CD14-positive monocyte (primary cell): ENCODE measurements at regions not wholly inside any gene's neighbourhood (a gene's known extent, or its start where the extent isn't known, plus 50 kb on each side); places are given as distances from the start of the nearest gene placed in this dataset.
A peak's percentile ranks its signal among the peaks of the same experiment; 100 is the strongest.

Source experiments
- DNase-seq, 3 donors: peaks; one replicate each; pipeline ENCODE4 v3.0.0-alpha.2; 2011 to 2022
- H2AFZ ChIP-seq: 2 replicates; pipeline ENCODE4 v1.6.0; 2012; ENCODE audit warnings: mild to moderate bottlenecking, low read depth, low read length, inconsistent platforms; ENCODE audit not compliant: insufficient read depth, poor library complexity, severe bottlenecking
- H3K27ac ChIP-seq, 2 donors: 1 replicate in 1 of 2; 2 replicates in 1 of 2; pipeline ENCODE4 v1.5.1; 2012 to 2013; ENCODE audit warnings: low read length in 2 of 2, control low read depth in 1 of 2, inconsistent platforms in 1 of 2, low read depth in 1 of 2, mild to moderate bottlenecking in 1 of 2
- H3K27me3 ChIP-seq, 2 donors: one replicate each; pipeline versions ENCODE4 v1.6.0 to v1.6.1; 2011 to 2013; ENCODE audit warnings: low read length in 2 of 2; ENCODE audit not compliant: control insufficient read depth in 2 of 2, insufficient read depth in 2 of 2
- H3K36me3 ChIP-seq, 2 donors: replicated peaks in 1 of 2; 1 replicate in 1 of 2; 2 replicates in 1 of 2; pipeline versions ENCODE4 v1.5.1 to v1.6.1; 2012 to 2013; ENCODE audit warnings: low read length in 2 of 2, control low read depth in 1 of 2, inconsistent platforms in 1 of 2, mild to moderate bottlenecking in 1 of 2; ENCODE audit not compliant: insufficient read depth in 2 of 2, control insufficient read depth in 1 of 2
- H3K4me1 ChIP-seq, 2 donors: 1 replicate in 1 of 2; 2 replicates in 1 of 2; pipeline versions ENCODE4 v1.5.1 to v1.6.1; 2012 to 2013; ENCODE audit warnings: low read length in 2 of 2, control low read depth in 1 of 2, inconsistent platforms in 1 of 2, mild to moderate bottlenecking in 1 of 2, moderate library complexity in 1 of 2; ENCODE audit not compliant: insufficient read depth in 2 of 2, control insufficient read depth in 1 of 2
- H3K4me2 ChIP-seq: replicated peaks from 2 replicates; pipeline ENCODE3; 2012; ENCODE audit warnings: low read length, moderate library complexity, mild to moderate bottlenecking; ENCODE audit not compliant: poor library complexity, severe bottlenecking; ENCODE audit errors: extremely low read depth
- H3K4me3 ChIP-seq, 3 experiments: fragments of 200-600 bp in 1 of 3; sonication (generic) in 1 of 3; replicated peaks in 1 of 3; 1 replicate in 2 of 3; 2 replicates in 1 of 3; pipeline ENCODE4 v1.5.1; 2011 to 2013; ENCODE audit warnings: low read length in 3 of 3, mild to moderate bottlenecking in 3 of 3, control low read depth in 2 of 3, low read depth in 2 of 3, inconsistent platforms in 1 of 3, moderate library complexity in 1 of 3
- H3K79me2 ChIP-seq: 2 replicates; pipeline ENCODE4 v1.6.0; 2012; ENCODE audit warnings: mild to moderate bottlenecking, control low read depth, inconsistent platforms, low read length, moderate library complexity; ENCODE audit not compliant: insufficient read depth
- H3K9ac ChIP-seq: 2 replicates; pipeline ENCODE4 v1.6.0; 2017; ENCODE audit warnings: low read length, mild to moderate bottlenecking; ENCODE audit not compliant: insufficient read depth, poor library complexity, severe bottlenecking
- H3K9me3 ChIP-seq, 2 donors: replicated peaks in 1 of 2; 1 replicate in 1 of 2; 2 replicates in 1 of 2; pipeline versions ENCODE4 v1.5.1 to v1.6.1; 2012 to 2013; ENCODE audit warnings: low read length in 2 of 2, control low read depth in 1 of 2; ENCODE audit not compliant: control insufficient read depth in 1 of 2, insufficient read depth in 1 of 2
- H4K20me1 ChIP-seq: 2 replicates; pipeline ENCODE4 v1.6.0; 2012; ENCODE audit warnings: mild to moderate bottlenecking, low read length, control low read depth, moderate library complexity; ENCODE audit not compliant: insufficient read depth
- H3K27ac Mint-ChIP-seq, 7 donors: one replicate each; pipeline ENCODE4 v1.8.0; 2020; ENCODE audit warnings: mild to moderate bottlenecking in 7 of 7, mixed read lengths in 7 of 7, moderate library complexity in 6 of 7, inconsistent platforms in 2 of 7
- H3K27me3 Mint-ChIP-seq, 3 donors: one replicate each; pipeline ENCODE4 v1.8.0; 2021 to 2022; ENCODE audit warnings: low read depth in 3 of 3, mild to moderate bottlenecking in 3 of 3, mixed read lengths in 3 of 3, moderate library complexity in 3 of 3, inconsistent platforms in 1 of 3
- H3K36me3 Mint-ChIP-seq, 2 donors: one replicate each; pipeline ENCODE4 v1.8.0; 2020; ENCODE audit warnings: mixed read lengths in 2 of 2, inconsistent platforms in 1 of 2, mild to moderate bottlenecking in 1 of 2
- H3K4me1 Mint-ChIP-seq: one replicate; pipeline ENCODE4 v1.8.0; 2020; ENCODE audit warnings: mild to moderate bottlenecking, mixed read lengths
- H3K4me3 Mint-ChIP-seq, 2 donors: one replicate each; pipeline ENCODE4 v1.8.0; 2020; ENCODE audit warnings: mild to moderate bottlenecking in 2 of 2, mixed read lengths in 2 of 2, moderate library complexity in 1 of 2
- H3K9me3 Mint-ChIP-seq, 7 donors: one replicate each; pipeline ENCODE4 v1.8.0; 2020 to 2022; ENCODE audit warnings: mixed read lengths in 7 of 7, mild to moderate bottlenecking in 6 of 7, moderate library complexity in 6 of 7, inconsistent platforms in 2 of 7
- WGBS: methylation state at CpG from one replicate; pipeline ENCODE4 v1.1.5; 2013; ENCODE audit warnings: missing lambda C conversion rate; ENCODE audit not compliant: insufficient coverage; 5-methylcytosine and 5-hydroxymethylcytosine counted together
- intact Hi-C, 2 donors: fragments of 100-400 bp; cut with micrococcal nuclease; formaldehyde crosslinking; loops; one replicate each; pipeline versions ENCODE4 v1.15.0 to v1.15.1; 2023
- TF ChIP-seq, protein P1 (sequence below): fragments of 200-600 bp; IDR thresholded peaks from one replicate; pipeline ENCODE4 v1.8.0; 2022; ENCODE audit warnings: antibody characterized with exemption, mild to moderate bottlenecking

DNA sequence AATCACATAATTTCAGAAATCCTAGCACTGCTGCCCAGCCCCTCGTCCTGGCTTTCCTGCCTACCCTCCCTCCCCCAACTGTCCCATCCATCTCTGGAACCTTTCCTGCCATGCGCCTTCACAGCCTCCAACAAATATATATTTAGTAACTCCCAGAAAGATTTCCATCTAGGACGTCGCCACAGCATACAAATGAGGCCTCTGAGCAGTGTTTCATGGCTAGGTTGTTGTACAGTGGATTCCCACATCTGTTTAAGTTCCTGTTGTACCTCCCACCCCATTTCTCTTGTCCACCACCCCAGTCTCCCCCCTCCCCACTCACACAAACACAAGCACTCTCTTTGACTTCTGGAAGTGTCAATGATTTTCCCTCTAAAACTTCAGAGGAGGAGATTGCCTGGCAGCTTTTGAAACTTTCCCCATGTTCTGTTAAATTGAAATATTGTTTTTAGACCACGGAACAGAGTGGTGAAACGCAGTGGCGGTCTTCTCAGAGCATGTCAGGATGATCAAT lies 280.3 kb upstream of the RORA start:
- Mint-ChIP-seq H3K4me1 (no peaks in the 10 kb centered on the region), H3K9me3 (peaks cover 0 to 11% (median 8%) of the 10 kb centered on the region in 7 donors), H3K4me3 (no peak overlapping the region), H3K27me3 (peaks cover 0 to 2% (median 0%) of the 10 kb centered on the region in 3 donors), H3K27ac (peak overlapping the region in 1 of 7 donors; percentile 17), H3K36me3 (no peaks in the 10 kb centered on the region)
- Histone ChIP-seq H4K20me1 (no peaks in the 10 kb centered on the region), H3K27me3 (no peaks in the 10 kb centered on the region), H3K4me3 (no peak overlapping the region), H3K9me3 (no peaks in the 10 kb centered on the region), H3K36me3 (no peaks in the 10 kb centered on the region), H2AFZ (no peak overlapping the region), H3K79me2 (no peaks in the 10 kb centered on the region), H3K27ac (no peak overlapping the region), H3K4me2 (no peak overlapping the region), H3K9ac (no peak overlapping the region), H3K4me1 (no peaks in the 10 kb centered on the region)
- intact Hi-C loops, result no loop called here
- 77% methylated on average over 4 of the region's 7 CpGs for WGBS
- TF ChIP-seq, protein P1, sequence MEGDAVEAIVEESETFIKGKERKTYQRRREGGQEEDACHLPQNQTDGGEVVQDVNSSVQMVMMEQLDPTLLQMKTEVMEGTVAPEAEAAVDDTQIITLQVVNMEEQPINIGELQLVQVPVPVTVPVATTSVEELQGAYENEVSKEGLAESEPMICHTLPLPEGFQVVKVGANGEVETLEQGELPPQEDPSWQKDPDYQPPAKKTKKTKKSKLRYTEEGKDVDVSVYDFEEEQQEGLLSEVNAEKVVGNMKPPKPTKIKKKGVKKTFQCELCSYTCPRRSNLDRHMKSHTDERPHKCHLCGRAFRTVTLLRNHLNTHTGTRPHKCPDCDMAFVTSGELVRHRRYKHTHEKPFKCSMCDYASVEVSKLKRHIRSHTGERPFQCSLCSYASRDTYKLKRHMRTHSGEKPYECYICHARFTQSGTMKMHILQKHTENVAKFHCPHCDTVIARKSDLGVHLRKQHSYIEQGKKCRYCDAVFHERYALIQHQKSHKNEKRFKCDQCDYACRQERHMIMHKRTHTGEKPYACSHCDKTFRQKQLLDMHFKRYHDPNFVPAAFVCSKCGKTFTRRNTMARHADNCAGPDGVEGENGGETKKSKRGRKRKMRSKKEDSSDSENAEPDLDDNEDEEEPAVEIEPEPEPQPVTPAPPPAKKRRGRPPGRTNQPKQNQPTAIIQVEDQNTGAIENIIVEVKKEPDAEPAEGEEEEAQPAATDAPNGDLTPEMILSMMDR, result no peak
- no peak for DNase-seq

DNA sequence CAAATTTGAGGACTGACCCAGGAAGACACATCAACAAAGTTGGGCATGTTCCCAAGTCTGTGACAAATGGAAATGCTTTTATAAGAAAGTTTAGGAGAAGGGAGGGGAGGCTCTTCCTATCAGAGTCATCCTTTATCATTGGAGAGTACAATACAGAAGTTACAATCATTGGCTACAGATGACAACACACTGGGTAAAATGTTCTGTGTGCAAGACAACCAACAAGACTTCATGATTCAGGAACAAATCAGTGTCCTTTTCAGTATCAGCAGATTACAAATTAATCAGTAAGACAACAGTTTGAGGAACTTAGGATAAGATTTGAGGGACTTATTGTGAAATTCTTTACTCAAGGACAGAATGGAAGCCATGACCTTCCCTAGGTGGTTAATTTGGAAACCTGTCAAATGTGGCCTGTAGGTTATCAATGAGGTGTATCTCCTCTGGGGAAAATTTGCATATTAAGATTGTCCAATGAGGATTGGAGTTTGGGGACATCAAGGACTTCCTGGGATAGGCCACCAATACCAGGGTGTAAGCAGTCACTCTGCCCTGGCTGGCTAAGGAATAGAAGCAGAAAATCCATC lies 274.4 kb upstream of the RORA start:
- no peaks in the 10 kb centered on the region for H3K27me3 Mint-ChIP-seq
- no peak overlapping the region for H3K9ac ChIP-seq

More for the DNA sequence above, 274.4 kb upstream of the RORA start:
- Histone ChIP-seq H3K36me3 (no peaks in the 10 kb centered on the region), H3K4me1 (no peaks in the 10 kb centered on the region), H4K20me1 (no peaks in the 10 kb centered on the region), H2AFZ (no peak overlapping the region), H3K4me3 (no peak overlapping the region), H3K79me2 (no peaks in the 10 kb centered on the region), H3K9me3 (no peaks in the 10 kb centered on the region), H3K4me2 (no peak overlapping the region), H3K27me3 (no peaks in the 10 kb centered on the region), H3K27ac (no peak overlapping the region)
- intact Hi-C loops, result no loop called here
- Mint-ChIP-seq H3K36me3 (no peaks in the 10 kb centered on the region), H3K9me3 (peaks cover 0 to 9% (median 5%) of the 10 kb centered on the region in 7 donors), H3K4me3 (no peak overlapping the region), H3K4me1 (no peaks in the 10 kb centered on the region), H3K27ac (no peak overlapping the region)
- TF ChIP-seq, protein P1, result no peak
- no peak for DNase-seq
